ENCODE measurements at regions not wholly inside any gene's neighbourhood (a gene's known extent, or its start where the extent isn't known, plus 50 kb on each side); places are given as distances from the start of the nearest gene placed in this dataset.

GRCh38 chr2:64359892-64360657, 93.9 kb upstream of the LGALSL start:
- no peaks in the 10 kb centered on the region for H3K36me3 Mint-ChIP-seq
- POLR2A ChIA-PET, result no interaction called here
- H3K27me3 Mint-ChIP-seq, result peaks cover 28% of the 10 kb centered on the region
- no peak for ATAC-seq (ENCODE audit: low read depth)
- DNase-seq, result no peak
- H3K9me3 Mint-ChIP-seq, result no peaks in the 10 kb centered on the region
- no peak overlapping the region for H3K27ac Mint-ChIP-seq
- no peak overlapping the region for H3K4me3 Mint-ChIP-seq
- peaks cover 3% of the 10 kb centered on the region for H3K4me1 Mint-ChIP-seq

GRCh38 chr2:64361151-64361938, 92.6 kb upstream of the LGALSL start:
- peaks cover 2% of the 10 kb centered on the region for H3K9me3 Mint-ChIP-seq
- H3K27ac Mint-ChIP-seq, result no peak overlapping the region
- peaks cover 16% of the 10 kb centered on the region for H3K27me3 Mint-ChIP-seq
- ATAC-seq (ENCODE audit: low read depth), result no peak
- H3K36me3 Mint-ChIP-seq, result no peaks in the 10 kb centered on the region
- no peak for DNase-seq
- H3K4me3 Mint-ChIP-seq, result no peak overlapping the region
- POLR2A ChIA-PET, result no interaction called here
- H3K4me1 Mint-ChIP-seq, result peaks cover 3% of the 10 kb centered on the region

DNA sequence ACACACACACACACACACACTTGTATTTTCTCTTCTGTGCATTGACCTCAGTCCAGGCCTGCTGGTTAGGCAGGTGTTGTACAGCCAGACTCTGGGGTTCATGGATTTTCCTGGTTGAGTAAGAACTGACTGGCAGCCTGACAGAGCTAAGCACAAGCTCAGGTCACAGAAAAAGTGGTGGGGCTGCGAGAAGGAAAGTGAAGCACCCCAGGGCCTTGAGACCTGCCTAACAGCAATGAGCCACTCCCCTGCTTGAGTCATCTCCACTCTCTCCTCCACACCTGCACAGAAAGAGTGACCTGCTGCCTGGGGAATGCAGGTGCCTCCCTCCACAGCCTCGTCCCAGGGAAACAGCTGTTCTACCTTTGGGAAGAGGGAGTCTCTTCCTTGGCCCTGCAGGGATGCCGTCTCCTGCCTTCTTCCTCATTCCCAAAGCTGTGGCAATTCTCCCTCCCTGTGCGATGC, 91.4 kb upstream of the LGALSL start:
- Mint-ChIP-seq H3K4me3 (no peak overlapping the region), H3K27me3 (peaks cover 8% of the 10 kb centered on the region), H3K9me3 (peaks cover 2% of the 10 kb centered on the region), H3K4me1 (peaks cover 3% of the 10 kb centered on the region), H3K27ac (no peak overlapping the region), H3K36me3 (no peaks in the 10 kb centered on the region)
- POLR2A ChIA-PET, result no interaction called here
- ATAC-seq (ENCODE audit: low read depth) (no peak), DNase-seq (no peak)

GRCh38 chr2:64363140-64363539, 90.8 kb upstream of the LGALSL start:
- peaks cover 2% of the 10 kb centered on the region for H3K9me3 Mint-ChIP-seq
- H3K4me3 Mint-ChIP-seq, result no peak overlapping the region
- ATAC-seq (ENCODE audit: low read depth) (no peak), DNase-seq (no peak)
- H3K36me3 Mint-ChIP-seq, result no peaks in the 10 kb centered on the region
- no peak overlapping the region for H3K27ac Mint-ChIP-seq
- H3K4me1 Mint-ChIP-seq, result peaks cover 3% of the 10 kb centered on the region
- POLR2A ChIA-PET, result no interaction called here
- peaks cover 7% of the 10 kb centered on the region for H3K27me3 Mint-ChIP-seq

GRCh38 chr2:64363848-64364247, 90.1 kb upstream of the LGALSL start:
- Mint-ChIP-seq H3K4me3 (no peak overlapping the region), H3K27me3 (peaks cover 7% of the 10 kb centered on the region), H3K27ac (no peak overlapping the region), H3K9me3 (peaks cover 2% of the 10 kb centered on the region), H3K36me3 (no peaks in the 10 kb centered on the region), H3K4me1 (peaks cover 3% of the 10 kb centered on the region)
- POLR2A ChIA-PET, result no interaction called here
- DNase-seq, result no peak
- no peak for ATAC-seq (ENCODE audit: low read depth)

GRCh38 chr2:64367444-64368232, 86.3 kb upstream of the LGALSL start:
- no peaks in the 10 kb centered on the region for H3K4me1 Mint-ChIP-seq
- no peak overlapping the region for H3K27ac Mint-ChIP-seq
- H3K27me3 Mint-ChIP-seq, result peaks cover 5% of the 10 kb centered on the region
- DNase-seq, result no peak
- POLR2A ChIA-PET, result no interaction called here
- H3K36me3 Mint-ChIP-seq, result no peaks in the 10 kb centered on the region
- peaks cover 2% of the 10 kb centered on the region for H3K9me3 Mint-ChIP-seq
- H3K4me3 Mint-ChIP-seq, result no peak overlapping the region
- ATAC-seq (ENCODE audit: low read depth), result no peak

GRCh38 chr2:64369706-64370105, 84.3 kb upstream of the LGALSL start:
- DNase-seq (no peak), ATAC-seq (ENCODE audit: low read depth) (no peak)
- POLR2A ChIA-PET, result no interaction called here
- Mint-ChIP-seq H3K9me3 (peaks cover 2% of the 10 kb centered on the region), H3K27ac (no peak overlapping the region), H3K4me3 (no peak overlapping the region), H3K4me1 (no peaks in the 10 kb centered on the region), H3K27me3 (peaks cover 7% of the 10 kb centered on the region), H3K36me3 (no peaks in the 10 kb centered on the region)

GRCh38 chr2:64371727-64372126, 82.2 kb upstream of the LGALSL start:
- DNase-seq, result no peak
- H3K4me1 Mint-ChIP-seq, result no peaks in the 10 kb centered on the region
- no peak for ATAC-seq (ENCODE audit: low read depth)
- H3K36me3 Mint-ChIP-seq, result no peaks in the 10 kb centered on the region
- H3K27ac Mint-ChIP-seq, result no peak overlapping the region
- H3K4me3 Mint-ChIP-seq, result no peak overlapping the region
- H3K27me3 Mint-ChIP-seq, result peaks cover 7% of the 10 kb centered on the region
- no peaks in the 10 kb centered on the region for H3K9me3 Mint-ChIP-seq
- POLR2A ChIA-PET, result no interaction called here

DNA sequence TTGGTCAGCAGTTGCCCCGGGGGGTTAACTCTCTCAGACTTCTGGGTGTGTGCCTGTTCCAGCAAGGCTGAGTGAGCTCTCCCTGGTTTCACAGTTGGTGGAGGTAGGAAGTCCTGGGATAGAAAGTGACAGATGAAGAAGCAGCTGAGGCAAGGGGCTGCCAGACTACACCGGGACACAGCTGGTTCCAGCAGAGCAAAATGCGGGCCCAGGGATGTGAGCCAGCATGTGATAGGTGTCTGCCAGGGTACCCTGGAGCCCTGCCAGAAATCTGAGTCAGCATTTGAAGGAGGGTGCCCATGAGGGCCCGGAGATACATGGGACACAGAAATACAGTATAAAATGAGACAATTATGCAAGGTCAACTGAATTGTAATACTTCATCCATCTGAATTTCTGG, 79.3 kb upstream of the LGALSL start:
- no peaks in the 10 kb centered on the region for H3K4me1 Mint-ChIP-seq
- H3K9me3 Mint-ChIP-seq, result peaks cover 3% of the 10 kb centered on the region
- H3K4me3 Mint-ChIP-seq, result no peak overlapping the region
- peaks cover 7% of the 10 kb centered on the region for H3K27me3 Mint-ChIP-seq
- ATAC-seq (ENCODE audit: low read depth), result no peak
- POLR2A ChIA-PET, result no interaction called here
- H3K36me3 Mint-ChIP-seq, result no peaks in the 10 kb centered on the region
- no peak overlapping the region for H3K27ac Mint-ChIP-seq
- DNase-seq, result no peak

- DNase-seq (no peak), ATAC-seq (ENCODE audit: low read depth) (no peak)
- Mint-ChIP-seq H3K27me3 (peaks cover 9% of the 10 kb centered on the region), H3K9me3 (peaks cover 3% of the 10 kb centered on the region), H3K4me1 (no peaks in the 10 kb centered on the region), H3K36me3 (no peaks in the 10 kb centered on the region), H3K4me3 (no peak overlapping the region), H3K27ac (no peak overlapping the region)
- POLR2A ChIA-PET, result no interaction called here
These were observed 77.0 kb upstream of the LGALSL start for GRCh38 chr2:64376926-64377325.

DNA sequence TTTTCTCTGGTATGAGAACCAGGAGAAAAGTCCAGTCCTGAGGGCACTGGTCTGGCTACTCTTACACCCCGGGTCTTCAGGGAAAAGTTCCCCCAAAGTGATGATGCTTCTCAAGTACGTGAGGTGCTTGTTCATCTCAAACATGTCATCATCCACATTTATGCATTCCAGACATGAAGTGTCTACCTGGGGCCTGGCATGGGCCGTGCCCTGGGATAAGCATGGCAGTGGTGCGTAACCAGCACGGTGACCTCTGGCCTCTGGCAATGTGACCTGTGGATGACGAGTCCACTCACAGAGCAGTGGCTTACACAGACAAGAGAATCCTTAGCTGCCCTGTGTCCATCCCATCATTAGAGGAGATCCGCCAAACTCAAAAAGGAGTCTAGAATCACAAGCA, 74.8 kb upstream of the LGALSL start:
- POLR2A ChIA-PET, result no interaction called here
- peaks cover 3% of the 10 kb centered on the region for H3K9me3 Mint-ChIP-seq
- peaks cover 7% of the 10 kb centered on the region for H3K27me3 Mint-ChIP-seq
- H3K27ac Mint-ChIP-seq, result no peak overlapping the region
- H3K36me3 Mint-ChIP-seq, result no peaks in the 10 kb centered on the region
- no peak for ATAC-seq (ENCODE audit: low read depth)
- no peaks in the 10 kb centered on the region for H3K4me1 Mint-ChIP-seq
- no peak for DNase-seq
- H3K4me3 Mint-ChIP-seq, result no peak overlapping the region

DNA sequence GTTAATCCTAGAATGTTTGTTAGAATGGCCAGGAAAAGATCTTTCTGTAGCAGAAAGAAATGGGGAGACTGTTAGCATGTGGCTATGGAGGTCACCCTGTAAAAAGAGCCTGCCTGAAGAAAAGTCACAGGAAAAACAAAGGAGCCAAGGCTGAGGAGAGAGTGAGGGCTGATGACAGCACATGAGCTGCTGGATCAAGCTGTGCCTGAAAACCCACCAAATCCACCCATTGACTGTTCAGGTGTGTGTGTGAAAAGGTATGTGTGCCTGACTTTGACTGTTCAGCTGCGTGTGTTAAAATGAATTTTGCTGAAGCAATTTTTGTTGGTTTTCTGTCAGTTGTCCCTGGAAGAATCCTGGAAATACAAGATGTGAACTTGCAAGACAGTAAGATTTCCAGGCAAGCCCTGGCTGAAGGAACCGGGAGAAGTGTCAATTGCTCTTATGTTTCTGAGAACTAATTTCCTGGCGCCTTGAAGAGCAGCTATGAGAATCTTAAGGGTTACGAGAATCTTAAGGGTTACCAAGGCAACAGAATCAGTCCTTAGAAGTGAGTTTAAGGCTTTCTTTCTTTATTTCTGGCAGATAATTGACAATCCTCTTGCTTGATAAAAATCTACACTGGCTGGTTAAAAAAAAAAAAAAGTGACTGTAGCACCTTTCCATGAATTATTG, 73.0 kb upstream of the LGALSL start:
- no peaks in the 10 kb centered on the region for H3K36me3 Mint-ChIP-seq
- no peak for ATAC-seq (ENCODE audit: low read depth)
- H3K9me3 Mint-ChIP-seq, result peaks cover 3% of the 10 kb centered on the region
- POLR2A ChIA-PET, result no interaction called here
- no peak for DNase-seq
- no peaks in the 10 kb centered on the region for H3K4me1 Mint-ChIP-seq
- no peak overlapping the region for H3K27ac Mint-ChIP-seq
- H3K27me3 Mint-ChIP-seq, result peaks cover 9% of the 10 kb centered on the region
- no peak overlapping the region for H3K4me3 Mint-ChIP-seq

DNA sequence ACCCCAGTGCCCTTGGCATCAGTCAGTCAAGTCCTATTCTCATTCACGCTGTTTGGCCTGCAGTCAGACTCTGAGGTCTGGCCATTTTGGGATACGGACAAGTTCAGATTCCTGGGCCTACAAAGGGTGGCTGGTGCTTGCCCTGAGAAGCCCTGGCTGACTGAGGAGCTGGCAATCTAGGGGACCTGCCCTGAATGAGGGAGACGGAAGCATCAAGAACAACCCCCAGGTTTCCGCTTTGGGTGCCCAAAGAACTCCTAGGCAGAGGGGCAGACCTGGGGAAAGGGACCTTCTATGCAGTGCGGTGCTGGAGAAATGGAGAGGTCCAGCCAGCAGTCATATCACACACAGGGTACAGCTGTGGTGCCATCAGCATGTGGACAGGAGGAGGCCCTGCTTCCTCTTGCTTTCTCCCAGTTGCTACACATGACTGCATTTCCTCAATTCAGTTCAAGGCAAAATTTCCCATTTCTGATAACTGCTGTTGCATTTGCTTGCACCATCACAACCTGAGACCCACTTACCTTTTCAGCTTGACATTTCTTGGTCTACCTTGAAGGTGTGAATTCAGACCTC, 70.9 kb upstream of the LGALSL start:
- Mint-ChIP-seq H3K27me3 (peaks cover 6% of the 10 kb centered on the region), H3K4me3 (no peak overlapping the region), H3K4me1 (no peaks in the 10 kb centered on the region), H3K9me3 (no peaks in the 10 kb centered on the region), H3K27ac (no peak overlapping the region), H3K36me3 (no peaks in the 10 kb centered on the region)
- DNase-seq (no peak), ATAC-seq (ENCODE audit: low read depth) (no peak)
- POLR2A ChIA-PET, result no interaction called here

Data from activated naive CD8-positive, alpha-beta T cell treated with anti-CD3 and anti-CD28 coated beads, Interleukin-2, amount 10 ng/mL, durations not matched to agents 7 days and 5 days (primary cell).